ENCODE measurements at regions not wholly inside any gene's neighbourhood (a gene's known extent, or its start where the extent isn't known, plus 50 kb on each side); places are given as distances from the start of the nearest gene placed in this dataset.
"Not testable (repeated sequence)": the region's sequence is repeated elsewhere in the genome, so short reads cannot be mapped to it uniquely, and the experiment has no call there.

DNA sequence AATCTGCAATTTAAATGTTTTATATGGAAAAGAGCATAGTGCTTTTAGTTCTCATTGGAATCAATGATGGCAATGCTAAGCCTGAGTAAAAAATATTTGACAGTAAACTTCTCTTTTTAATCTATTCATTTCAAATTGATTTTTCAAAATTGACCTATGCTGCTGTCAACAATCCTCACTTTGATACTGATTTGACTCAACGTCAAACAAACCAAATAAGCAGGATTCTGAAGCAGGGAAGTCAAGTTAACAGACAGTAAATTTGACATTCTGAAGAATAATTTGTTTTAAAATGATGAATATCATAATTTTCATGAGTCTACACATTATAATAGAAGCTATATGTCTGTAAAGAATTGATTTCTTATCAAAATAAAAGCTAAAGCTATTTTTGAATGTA lies 1053.1 kb downstream of the DIPK2A start:
- DNase-seq: no peak
- Histone ChIP-seq H4K5ac (ENCODE audit: insufficient read length, low read depth, low read length) (no peak overlapping the region), H3K23ac (ENCODE audit: insufficient read length, low read depth, low read length) (no peak overlapping the region), H2AK5ac (ENCODE audit: insufficient read length, low read length) (no peak overlapping the region), H3K79me2 (ENCODE audit: insufficient read depth, low read length) (no peaks in the 10 kb centered on the region), H3K56ac (ENCODE audit: insufficient read length, low read depth, low read length) (no peak overlapping the region), H2BK20ac (ENCODE audit: low read depth, low read length, poor library complexity, severe bottlenecking) (no peak overlapping the region), H3K18ac (ENCODE audit: insufficient read length, low read depth, low read length) (no peak overlapping the region), H3K27ac (ENCODE audit: insufficient read length, low read depth, low read length) (no peak overlapping the region), H3K4me2 (ENCODE audit: insufficient read depth, insufficient read length, low read length) (no peak overlapping the region), H3K27me3 (ENCODE audit: insufficient read depth, low read length) (no peaks in the 10 kb centered on the region), H4K20me1 (ENCODE audit: control insufficient read depth, insufficient read depth, insufficient read length) (no peaks in the 10 kb centered on the region), H3K14ac (ENCODE audit: insufficient read depth, low read length) (no peak overlapping the region), H2BK5ac (ENCODE audit: insufficient read length, low read length) (no peak overlapping the region), H3T11ph (ENCODE audit: low read length) (no peak overlapping the region), H3K79me1 (ENCODE audit: insufficient read depth, low read depth, low read length, poor library complexity, severe bottlenecking) (no peaks in the 10 kb centered on the region), H2BK120ac (ENCODE audit: low read depth, low read length, poor library complexity, severe bottlenecking) (no peak overlapping the region), H4K8ac (replicated peaks; ENCODE audit: insufficient read length, low read depth, low read length) (no peak overlapping the region), H2BK12ac (ENCODE audit: insufficient read length, low read depth, low read length) (no peak overlapping the region), H3K9me3 (ENCODE audit: control insufficient read depth, low read depth, low read length) (no peaks in the 10 kb centered on the region), H4K91ac (ENCODE audit: insufficient read length, low read depth, low read length) (no peak overlapping the region), H3K4ac (ENCODE audit: low read depth, low read length) (no peak overlapping the region), H3K4me1 (ENCODE audit: insufficient read depth, low read length) (no peaks in the 10 kb centered on the region), H3K23me2 (ENCODE audit: insufficient read length, low read depth, low read length, poor library complexity, severe bottlenecking) (no peaks in the 10 kb centered on the region), H2BK15ac (ENCODE audit: low read depth, low read length) (no peak overlapping the region), H2AFZ (ENCODE audit: low read length) (no peak overlapping the region), H3K9ac (ENCODE audit: extremely low read depth, insufficient read length, low read length) (no peak overlapping the region)
- Mint-ChIP-seq H3K9me3 (peaks cover 6 to 21% of the 10 kb centered on the region in 2 experiments; a peak in 4 of 5 replicates), H3K36me3 (ENCODE audit: insufficient read depth in 1 of 3, low read depth in 3 of 3) (peaks cover 0 to 6% (median 2%) of the 10 kb centered on the region in 3 experiments; a peak in 6 of 7 replicates), H3K27me3 (ENCODE audit: low read depth) (no peaks in the 10 kb centered on the region), H3K4me1 (0 out of 4 replicates have a peak, but pooled peaks cover 0 to 3% of the 10 kb centered on the region in 2 experiments), H3K4me3 (no peak overlapping the region), H3K27ac (no peak overlapping the region)
- WGBS (ENCODE audit: extremely low coverage, insufficient read length, low lambda C conversion rate): no CpG with 5 or more reads among the region's 1 CpG
- TF ChIP-seq, protein P1, sequence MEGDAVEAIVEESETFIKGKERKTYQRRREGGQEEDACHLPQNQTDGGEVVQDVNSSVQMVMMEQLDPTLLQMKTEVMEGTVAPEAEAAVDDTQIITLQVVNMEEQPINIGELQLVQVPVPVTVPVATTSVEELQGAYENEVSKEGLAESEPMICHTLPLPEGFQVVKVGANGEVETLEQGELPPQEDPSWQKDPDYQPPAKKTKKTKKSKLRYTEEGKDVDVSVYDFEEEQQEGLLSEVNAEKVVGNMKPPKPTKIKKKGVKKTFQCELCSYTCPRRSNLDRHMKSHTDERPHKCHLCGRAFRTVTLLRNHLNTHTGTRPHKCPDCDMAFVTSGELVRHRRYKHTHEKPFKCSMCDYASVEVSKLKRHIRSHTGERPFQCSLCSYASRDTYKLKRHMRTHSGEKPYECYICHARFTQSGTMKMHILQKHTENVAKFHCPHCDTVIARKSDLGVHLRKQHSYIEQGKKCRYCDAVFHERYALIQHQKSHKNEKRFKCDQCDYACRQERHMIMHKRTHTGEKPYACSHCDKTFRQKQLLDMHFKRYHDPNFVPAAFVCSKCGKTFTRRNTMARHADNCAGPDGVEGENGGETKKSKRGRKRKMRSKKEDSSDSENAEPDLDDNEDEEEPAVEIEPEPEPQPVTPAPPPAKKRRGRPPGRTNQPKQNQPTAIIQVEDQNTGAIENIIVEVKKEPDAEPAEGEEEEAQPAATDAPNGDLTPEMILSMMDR (conservative IDR thresholded peaks at IDR 0.05): no peak

DNA sequence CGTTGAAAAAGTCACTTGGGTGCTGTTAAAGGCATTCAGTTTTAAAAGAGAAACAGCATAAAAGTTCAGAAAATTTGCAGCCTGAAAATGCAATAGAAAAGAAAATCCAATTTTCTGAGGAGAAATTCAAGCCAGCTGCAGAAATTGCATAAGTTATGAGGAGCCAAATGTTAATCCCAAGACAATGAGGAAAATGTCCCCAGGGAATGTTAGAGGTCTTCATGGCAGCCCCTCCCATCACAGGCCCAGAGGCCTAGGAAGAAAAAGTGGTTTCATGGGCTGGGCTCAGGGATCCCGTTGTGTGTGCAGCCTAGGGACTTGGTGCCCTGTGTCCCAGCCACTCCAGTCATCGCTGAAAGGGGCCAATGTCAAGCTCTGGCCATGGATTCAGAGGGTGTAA lies 1055.6 kb downstream of the DIPK2A start:
- H3K4me3 Mint-ChIP-seq; H2BK120ac ChIP-seq (ENCODE audit: low read depth, low read length, poor library complexity, severe bottlenecking); H3T11ph ChIP-seq (ENCODE audit: low read length); H3K27me3 Mint-ChIP-seq (ENCODE audit: low read depth); H2BK12ac ChIP-seq (ENCODE audit: insufficient read length, low read depth, low read length); H3K4me1 Mint-ChIP-seq; H3K79me1 ChIP-seq (ENCODE audit: insufficient read depth, low read depth, low read length, poor library complexity, severe bottlenecking); H3K36me3 Mint-ChIP-seq (ENCODE audit: insufficient read depth in 1 of 3, low read depth in 3 of 3); H4K91ac ChIP-seq (ENCODE audit: insufficient read length, low read depth, low read length); H3K56ac ChIP-seq (ENCODE audit: insufficient read length, low read depth, low read length); H3K79me2 ChIP-seq (ENCODE audit: insufficient read depth, low read length); H4K5ac ChIP-seq (ENCODE audit: insufficient read length, low read depth, low read length); H3K14ac ChIP-seq (ENCODE audit: insufficient read depth, low read length); H3K18ac ChIP-seq (ENCODE audit: insufficient read length, low read depth, low read length); H3K4me2 ChIP-seq (ENCODE audit: insufficient read depth, insufficient read length, low read length); H3K27me3 ChIP-seq (ENCODE audit: insufficient read depth, low read length); H3K23me2 ChIP-seq (ENCODE audit: insufficient read length, low read depth, low read length, poor library complexity, severe bottlenecking); H2AFZ ChIP-seq (ENCODE audit: low read length); H3K27ac Mint-ChIP-seq; H3K23ac ChIP-seq (ENCODE audit: insufficient read length, low read depth, low read length); H2BK5ac ChIP-seq (ENCODE audit: insufficient read length, low read length); H3K4ac ChIP-seq (ENCODE audit: low read depth, low read length); H2BK15ac ChIP-seq (ENCODE audit: low read depth, low read length); H3K9ac ChIP-seq (ENCODE audit: extremely low read depth, insufficient read length, low read length); H4K8ac ChIP-seq (replicated peaks; ENCODE audit: insufficient read length, low read depth, low read length); DNase-seq; H2AK5ac ChIP-seq (ENCODE audit: insufficient read length, low read length); H4K20me1 ChIP-seq (ENCODE audit: control insufficient read depth, insufficient read depth, insufficient read length); H3K27ac ChIP-seq (ENCODE audit: insufficient read length, low read depth, low read length); H3K4me1 ChIP-seq (ENCODE audit: insufficient read depth, low read length); H2BK20ac ChIP-seq (ENCODE audit: low read depth, low read length, poor library complexity, severe bottlenecking); H3K9me3 ChIP-seq (ENCODE audit: control insufficient read depth, low read depth, low read length): not testable (repeated sequence)
- H3K9me3 Mint-ChIP-seq: peaks cover 6 to 21% of the 10 kb centered on the region in 2 experiments; a peak in 4 of 5 replicates
- WGBS (ENCODE audit: extremely low coverage, insufficient read length, low lambda C conversion rate): no CpG with 5 or more reads among the region's 3 CpGs

Data from H9 (cell line).